Suppressor macrophage (primary cell): ENCODE measurements at regions not wholly inside any gene's neighbourhood (a gene's known extent, or its start where the extent isn't known, plus 50 kb on each side); places are given as distances from the start of the nearest gene placed in this dataset.
A peak's percentile ranks its signal among the peaks of the same experiment; 100 is the strongest.

Experiments used
- DNase-seq, 4 experiments: peaks; one replicate each; pipeline ENCODE4 v3.0.0-alpha.2; 2020 to 2022

- DNase-seq: no peak
Observed at GRCh38 chr10:4373098-4373497, 452.9 kb upstream of the AKR1E2 start.

- no peak for DNase-seq
Observed at GRCh38 chr10:4372601-4373000, 453.4 kb upstream of the AKR1E2 start.

GRCh38 chr10:4371691-4372295 lies 454.2 kb upstream of the AKR1E2 start:
- DNase-seq: no peak

- no peak for DNase-seq
Observed at GRCh38 chr10:4370376-4370775, 455.6 kb upstream of the AKR1E2 start.

GRCh38 chr10:4361581-4361980 lies 464.4 kb upstream of the AKR1E2 start:
- no peak for DNase-seq

- no peak for DNase-seq
Observed at GRCh38 chr10:4359003-4359402, 467.0 kb upstream of the AKR1E2 start.

GRCh38 chr10:4357911-4358310 lies 468.1 kb upstream of the AKR1E2 start:
- no peak for DNase-seq

GRCh38 chr10:4355350-4355749 lies 470.7 kb upstream of the AKR1E2 start:
- no peak for DNase-seq

GRCh38 chr10:4354382-4354812 lies 471.6 kb upstream of the AKR1E2 start:
- DNase-seq: no peak

GRCh38 chr10:4353964-4354363 lies 472.0 kb upstream of the AKR1E2 start:
- DNase-seq: no peak

GRCh38 chr10:4353059-4353655 lies 472.9 kb upstream of the AKR1E2 start:
- no peak for DNase-seq

- no peak for DNase-seq
Observed at GRCh38 chr10:4352414-4352961, 473.5 kb upstream of the AKR1E2 start.

- no peak for DNase-seq
Observed at GRCh38 chr10:4351723-4352413, 474.1 kb upstream of the AKR1E2 start.

GRCh38 chr10:4347397-4347796 lies 478.6 kb upstream of the AKR1E2 start:
- DNase-seq: no peak

- DNase-seq: no peak
Observed at GRCh38 chr10:4345877-4346646, 479.9 kb upstream of the AKR1E2 start.

GRCh38 chr10:4344492-4344994 lies 481.5 kb upstream of the AKR1E2 start:
- peak; percentile 80 to 93 (median 83) for DNase-seq

- DNase-seq: peak in 3 of 4 experiments; percentile 2 to 42 (median 31)
Observed at GRCh38 chr10:4343873-4344272, 482.1 kb upstream of the AKR1E2 start.

- DNase-seq: no peak
Observed at GRCh38 chr10:4343091-4343490, 482.9 kb upstream of the AKR1E2 start.

- no peak for DNase-seq
Observed at GRCh38 chr10:4338768-4339167, 487.2 kb upstream of the AKR1E2 start.

- peak; percentile 63 to 80 (median 77) for DNase-seq
Observed at GRCh38 chr10:4337563-4337962, 488.4 kb upstream of the AKR1E2 start.

- DNase-seq: peak in 1 of 4 experiments; percentile 20
Observed at GRCh38 chr10:4334871-4335270, 491.1 kb upstream of the AKR1E2 start.

- peak in 2 of 4 experiments; percentile 33 to 42 for DNase-seq
Observed at GRCh38 chr10:4334015-4334414, 492.0 kb upstream of the AKR1E2 start.

- DNase-seq: peak; percentile 51 to 90 (median 78)
Observed at GRCh38 chr10:4333459-4333894, 492.5 kb upstream of the AKR1E2 start.
